Neural progenitor cell (in vitro differentiated cells): ENCODE measurements at regions not wholly inside any gene's neighbourhood (a gene's known extent, or its start where the extent isn't known, plus 50 kb on each side); places are given as distances from the start of the nearest gene placed in this dataset.

ENCODE experiments used
- CTCF ChIP-seq: fragments of 200-600 bp; sonication (generic); IDR thresholded peaks from 2 replicates; pipeline ENCODE4 v1.5.1; 2017; ENCODE audit warnings: antibody characterized with exemption, mild to moderate bottlenecking
- EZH2 ChIP-seq: fragments of 200-600 bp; sonication (generic); IDR thresholded peaks from 2 replicates; pipeline ENCODE4 v1.6.1; 2017; ENCODE audit warnings: antibody characterized with exemption, mild to moderate bottlenecking, moderate library complexity

DNA sequence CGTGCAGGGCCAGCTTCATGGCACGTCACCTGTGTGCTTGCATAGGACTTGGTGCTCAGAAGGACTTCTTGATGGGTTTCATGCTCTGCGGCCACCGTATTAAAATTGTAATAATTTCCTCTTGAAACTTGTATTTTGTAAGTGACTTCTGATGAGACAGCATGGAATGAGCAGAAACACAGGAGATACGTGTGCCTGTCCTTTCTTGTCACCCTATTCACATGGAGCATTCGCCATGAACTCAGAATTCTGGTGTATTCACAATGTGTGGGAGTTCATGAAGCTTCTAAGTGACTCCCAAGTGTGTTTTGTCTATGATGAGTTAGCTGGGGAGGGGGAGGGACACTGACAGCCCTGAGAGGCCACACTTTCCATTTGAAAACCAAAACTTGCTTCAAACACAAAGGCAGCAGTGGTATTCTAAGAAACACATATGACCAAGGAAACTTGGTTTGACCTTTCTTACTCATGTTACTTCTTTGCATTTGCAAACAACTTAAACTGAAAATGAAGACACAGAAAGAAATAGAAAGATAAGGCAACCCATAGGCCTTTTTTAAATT, 92.1 kb upstream of the NEDD9 start:
- TF ChIP-seq CTCF (no peak), EZH2 (no peak)
